IPS-NIHi7 (cell line): ENCODE measurements at regions not wholly inside any gene's neighbourhood (a gene's known extent, or its start where the extent isn't known, plus 50 kb on each side); places are given as distances from the start of the nearest gene placed in this dataset.
"Not testable (repeated sequence)": the region's sequence is repeated elsewhere in the genome, so short reads cannot be mapped to it uniquely, and the experiment has no call there.

ENCODE experiments used
- DNase-seq: peaks from one replicate; pipeline ENCODE4 v3.0.0; 2012; ENCODE audit warnings: mixed read lengths; ENCODE audit errors: extremely low spot score

- DNase-seq: no peak
Observed at GRCh38 chr15:31178705-31179104, 77.2 kb upstream of the TRPM1 start.

DNA sequence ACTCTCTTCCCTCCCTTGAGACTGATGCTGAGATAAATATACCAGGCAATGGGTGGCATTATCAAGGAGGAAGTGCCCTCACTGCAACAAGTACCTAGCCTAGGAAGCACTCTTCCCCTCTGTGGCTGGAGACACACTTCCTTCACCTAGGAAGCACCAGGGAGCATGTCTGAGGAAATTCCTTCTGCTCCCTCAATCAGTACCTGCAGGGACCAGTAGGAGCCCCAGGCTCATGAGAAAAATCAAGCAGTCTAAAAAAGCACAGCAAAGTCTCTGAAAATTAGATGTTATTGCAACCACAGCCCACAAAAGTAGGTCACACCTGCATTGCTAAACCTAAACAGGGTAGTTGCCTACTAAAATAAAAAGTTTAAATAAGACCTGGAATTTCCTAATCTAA, 78.2 kb upstream of the TRPM1 start:
- DNase-seq: peak; percentile 55

- DNase-seq: no peak
Observed at GRCh38 chr15:31193291-31193690, 91.8 kb upstream of the TRPM1 start.

GRCh38 chr15:31195871-31196270, 94.3 kb upstream of the TRPM1 start:
- DNase-seq: no peak

DNA sequence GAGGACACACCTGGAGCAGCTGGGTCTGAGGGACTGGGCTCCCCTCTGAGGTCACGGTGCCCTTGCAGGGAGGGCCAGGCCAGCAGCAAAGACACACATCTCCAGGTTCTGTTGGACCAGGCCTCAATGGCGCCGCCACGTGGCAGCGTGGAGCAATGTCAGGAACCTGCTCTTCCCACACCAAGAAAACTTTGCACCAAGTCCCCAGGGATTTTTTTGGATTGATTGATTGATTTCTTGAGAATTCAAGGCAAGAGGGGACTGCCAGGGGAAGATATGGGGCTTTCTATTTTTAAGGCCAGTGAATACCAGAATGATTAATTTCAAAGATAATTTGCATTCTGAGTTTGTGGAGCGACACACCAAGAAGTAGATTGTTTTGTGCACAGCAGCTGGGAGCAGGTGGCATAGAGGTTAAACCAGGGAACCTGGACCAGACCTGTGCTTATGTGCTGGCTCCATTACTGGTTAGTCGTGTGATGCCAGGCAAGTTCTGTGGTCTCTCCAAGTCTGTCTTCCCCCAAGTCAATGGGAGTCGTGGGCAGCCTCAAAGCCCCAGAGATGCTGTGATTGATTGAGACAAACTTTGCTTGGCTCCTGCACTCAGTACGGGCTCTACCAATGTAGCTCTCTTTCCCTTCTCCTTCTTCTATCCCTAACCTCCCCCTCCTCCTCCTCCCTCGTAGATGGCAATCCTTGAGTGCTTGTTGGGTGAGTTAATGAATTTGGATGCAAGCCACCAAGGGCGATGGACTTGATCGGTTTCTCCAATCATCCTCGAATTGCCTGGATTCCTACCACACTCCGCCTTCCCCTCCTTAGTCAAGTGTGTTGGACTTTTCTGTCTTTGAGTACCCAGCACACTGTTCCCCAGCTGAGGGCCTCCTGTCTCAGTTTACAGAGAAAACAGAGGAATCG, 96.2 kb upstream of the TRPM1 start:
- peak; percentile 85 for DNase-seq

DNA sequence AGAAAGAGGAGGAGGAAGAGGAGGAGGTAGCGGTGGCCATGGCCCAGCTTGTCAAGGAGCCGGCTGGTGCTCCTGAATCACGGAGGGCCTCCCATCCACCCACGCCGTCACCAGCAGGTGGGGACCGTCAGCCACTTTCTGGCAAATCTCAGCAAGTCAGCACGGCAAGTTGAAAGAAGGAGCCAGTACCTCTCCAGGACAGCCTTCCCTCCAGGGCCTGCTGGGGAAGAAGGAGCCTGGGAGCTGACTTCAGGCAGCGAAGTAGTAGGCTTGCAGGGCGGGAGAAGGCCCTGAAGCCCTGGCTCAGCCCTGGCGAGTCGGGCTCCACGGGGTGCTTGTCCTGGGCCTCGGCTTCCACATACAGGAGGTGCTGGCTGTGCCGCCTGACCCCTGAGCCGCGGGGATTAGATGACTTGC, 99.2 kb upstream of the TRPM1 start:
- DNase-seq: peak; percentile 83

DNA sequence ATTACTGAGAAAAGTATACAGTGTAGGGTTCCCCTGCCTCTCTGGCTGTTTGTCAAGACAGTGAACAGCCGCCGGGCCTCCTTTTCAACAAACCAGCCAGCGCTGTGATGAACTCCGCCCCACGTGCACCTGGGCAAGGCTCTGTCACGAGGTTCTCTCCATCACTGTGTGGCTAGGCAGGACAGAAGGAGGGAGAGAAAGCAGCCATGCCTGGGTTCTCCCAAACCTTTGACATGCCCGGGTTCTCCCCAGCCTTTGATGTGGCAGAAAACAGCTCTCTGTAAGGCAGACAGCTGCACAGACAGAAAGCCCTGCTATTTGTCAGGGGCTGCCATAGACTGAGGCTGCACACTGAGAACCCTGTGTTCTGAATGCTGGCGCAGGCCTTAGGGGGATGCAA, 101.4 kb upstream of the TRPM1 start:
- no peak for DNase-seq

DNA sequence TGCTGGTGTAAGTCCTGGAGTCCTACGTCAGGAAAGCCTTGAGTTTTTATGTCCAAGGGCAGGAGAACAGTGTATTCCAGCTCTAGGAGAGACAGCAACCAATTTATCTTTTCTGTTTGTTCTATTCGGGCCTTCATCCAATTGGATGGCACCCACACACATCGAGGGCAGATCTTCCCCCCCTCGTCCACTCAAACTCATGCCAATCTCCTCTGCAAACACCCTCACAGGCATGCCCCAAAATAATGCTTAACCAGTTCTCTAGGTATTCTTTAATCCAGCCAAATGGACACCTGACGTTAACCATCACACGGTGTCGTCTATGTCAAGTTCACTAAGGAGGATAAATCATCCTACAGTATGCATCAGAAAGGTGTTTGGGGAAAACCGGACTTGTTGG, 102.5 kb upstream of the TRPM1 start:
- no peak for DNase-seq

DNA sequence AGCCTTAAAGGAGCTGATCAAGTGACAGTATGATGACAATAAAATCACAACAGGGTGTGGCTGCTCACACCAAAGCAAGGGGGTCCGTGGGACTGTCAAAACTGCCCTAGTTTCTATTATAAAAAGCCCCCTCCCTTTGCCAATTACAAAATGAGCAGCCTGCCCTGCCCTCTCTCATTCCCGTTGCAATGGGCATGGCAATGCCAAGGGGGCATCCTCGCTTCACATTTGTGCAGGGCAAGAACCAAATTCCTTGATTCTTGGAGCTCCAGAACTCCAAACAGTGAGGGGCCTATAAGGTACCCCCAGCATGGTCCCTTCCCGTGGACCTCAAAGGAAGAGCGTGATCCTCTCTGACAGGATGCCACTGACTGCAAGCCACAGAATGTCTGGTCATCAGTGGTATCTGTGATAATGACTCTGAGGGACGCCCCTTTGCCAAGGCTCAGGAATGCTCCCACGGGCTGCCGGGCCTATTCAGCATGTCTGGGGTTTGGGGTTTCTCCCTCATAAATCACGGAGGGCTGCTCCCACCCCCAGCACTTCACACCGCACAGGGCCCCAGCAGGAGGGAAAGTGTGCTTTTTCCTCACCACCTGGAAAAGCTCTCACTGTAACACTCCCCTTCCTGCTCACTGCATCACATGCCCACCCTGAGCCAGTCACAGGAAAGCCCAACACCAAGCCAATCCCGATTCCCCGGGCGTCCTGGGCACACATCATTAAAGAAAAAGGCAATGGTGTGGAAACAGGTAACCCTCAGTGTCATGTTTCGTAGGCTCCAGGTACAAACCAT, 105.1 kb upstream of the TRPM1 start:
- DNase-seq: peak; percentile 7

- DNase-seq: no peak
Observed at GRCh38 chr15:31207246-31207645, 105.7 kb upstream of the TRPM1 start.

GRCh38 chr15:31207861-31208260, 106.3 kb upstream of the TRPM1 start:
- not testable (repeated sequence) for DNase-seq

- no peak for DNase-seq
Observed at GRCh38 chr15:31208817-31209216, 107.3 kb upstream of the TRPM1 start.

GRCh38 chr15:31211353-31211752, 109.8 kb upstream of the TRPM1 start:
- DNase-seq: no peak

DNA sequence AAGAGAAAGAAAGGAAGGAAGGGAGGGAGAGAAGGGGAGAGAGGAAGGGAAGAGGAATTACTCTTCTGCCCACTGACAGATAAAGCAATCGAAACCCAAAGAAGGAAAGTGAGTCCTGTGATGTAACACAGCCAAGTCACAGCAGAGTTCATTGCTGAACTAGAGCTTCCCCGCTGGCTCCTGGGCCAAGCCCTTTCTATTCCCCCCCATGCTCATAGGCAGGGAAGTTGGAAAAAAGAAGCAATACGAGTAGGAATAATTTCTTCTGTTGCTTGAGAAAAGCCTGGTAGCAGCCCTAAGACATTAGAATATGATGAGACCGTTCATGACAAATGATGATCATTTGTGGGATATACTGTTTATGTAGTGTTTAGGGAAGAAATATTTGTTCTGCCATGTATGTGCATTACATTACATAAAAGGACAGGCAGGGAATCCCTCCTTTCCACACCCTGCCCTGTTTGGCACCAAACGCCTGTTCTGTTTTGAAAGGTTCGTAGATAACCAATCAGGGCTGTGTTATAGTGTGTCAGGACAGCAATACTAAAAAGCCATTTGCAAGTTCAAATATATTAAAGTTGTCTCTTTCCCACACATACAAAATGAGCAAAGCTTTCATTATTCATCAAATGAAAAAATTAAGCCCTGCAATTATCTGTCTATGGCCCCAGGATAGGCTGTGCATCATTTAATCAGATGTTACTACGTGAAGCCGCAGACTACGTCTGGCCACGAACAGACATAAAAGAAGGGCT, 111.0 kb upstream of the TRPM1 start:
- no peak for DNase-seq

DNA sequence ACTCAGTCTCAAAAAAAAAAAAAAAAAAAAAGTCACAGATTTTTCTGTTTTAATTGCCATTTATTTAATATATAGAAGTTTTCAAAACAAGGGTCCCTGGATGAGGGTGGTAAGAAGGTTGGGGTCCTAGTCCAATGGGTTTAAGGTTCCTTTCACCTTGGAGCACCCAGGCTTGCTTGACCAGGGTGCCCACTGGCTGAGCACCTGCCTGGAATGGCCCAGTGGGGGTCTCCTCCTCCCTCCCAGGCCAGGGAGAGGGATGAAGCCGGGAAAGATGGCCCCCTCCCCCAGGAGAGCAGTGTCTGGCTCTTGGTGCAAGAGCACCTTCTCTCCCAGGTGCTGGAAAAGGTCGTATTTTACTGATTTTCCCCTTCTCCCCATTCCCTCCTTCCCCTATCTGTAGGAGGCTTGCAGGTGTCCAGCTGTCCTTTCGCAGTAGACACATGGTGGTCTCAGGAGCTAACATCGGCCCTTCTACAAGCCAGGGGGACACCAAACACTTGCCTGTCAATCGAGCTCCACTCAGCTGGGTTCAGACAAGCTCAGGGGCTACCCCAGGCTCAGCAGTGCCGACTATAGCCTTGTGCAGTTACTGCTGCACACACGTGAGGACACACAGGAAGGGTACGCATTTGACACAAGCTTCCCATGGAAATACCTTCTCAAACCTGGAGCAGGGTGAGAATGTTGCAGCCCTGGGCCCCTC, 112.3 kb upstream of the KLF13 start:
- no peak for DNase-seq

GRCh38 chr15:31214864-31215489, 111.7 kb upstream of the KLF13 start:
- DNase-seq: no peak

DNA sequence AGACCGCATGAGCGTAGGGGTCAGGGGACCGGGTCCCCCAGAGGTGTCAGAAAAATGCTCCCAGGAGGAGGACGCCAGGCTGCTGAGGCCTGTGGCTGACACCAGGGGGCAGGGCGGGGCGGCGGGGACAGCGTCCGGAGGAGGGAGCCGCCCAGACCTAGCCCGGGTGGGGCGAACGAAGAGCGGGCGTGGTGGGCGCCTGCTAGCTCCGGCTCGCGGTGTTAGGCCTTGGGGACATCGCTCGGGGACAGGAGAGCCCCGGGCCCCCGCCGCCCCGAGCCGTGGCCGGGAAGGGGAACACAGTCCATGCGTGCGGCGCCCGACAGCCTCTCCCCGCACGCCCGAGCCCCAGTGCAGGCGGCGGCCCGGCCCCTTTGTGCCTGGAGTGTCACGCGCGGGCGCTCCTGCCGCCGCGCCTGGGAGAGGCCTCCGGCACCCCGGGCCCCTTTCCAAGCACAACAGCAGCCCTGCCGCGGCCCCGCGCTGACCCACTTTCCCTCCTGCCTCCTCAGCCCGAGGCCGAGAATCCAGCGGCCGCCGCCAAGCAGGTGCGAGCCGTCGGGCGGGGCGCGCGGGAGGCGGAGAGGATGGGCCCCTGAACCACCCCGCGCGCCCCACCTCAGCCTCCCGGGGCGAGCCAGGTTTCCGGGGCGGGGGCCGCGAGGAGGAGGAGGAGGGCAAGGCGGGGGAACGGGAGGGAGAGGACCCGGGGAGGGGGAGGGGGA, 111.0 kb upstream of the KLF13 start:
- peak; percentile 89 for DNase-seq

DNA sequence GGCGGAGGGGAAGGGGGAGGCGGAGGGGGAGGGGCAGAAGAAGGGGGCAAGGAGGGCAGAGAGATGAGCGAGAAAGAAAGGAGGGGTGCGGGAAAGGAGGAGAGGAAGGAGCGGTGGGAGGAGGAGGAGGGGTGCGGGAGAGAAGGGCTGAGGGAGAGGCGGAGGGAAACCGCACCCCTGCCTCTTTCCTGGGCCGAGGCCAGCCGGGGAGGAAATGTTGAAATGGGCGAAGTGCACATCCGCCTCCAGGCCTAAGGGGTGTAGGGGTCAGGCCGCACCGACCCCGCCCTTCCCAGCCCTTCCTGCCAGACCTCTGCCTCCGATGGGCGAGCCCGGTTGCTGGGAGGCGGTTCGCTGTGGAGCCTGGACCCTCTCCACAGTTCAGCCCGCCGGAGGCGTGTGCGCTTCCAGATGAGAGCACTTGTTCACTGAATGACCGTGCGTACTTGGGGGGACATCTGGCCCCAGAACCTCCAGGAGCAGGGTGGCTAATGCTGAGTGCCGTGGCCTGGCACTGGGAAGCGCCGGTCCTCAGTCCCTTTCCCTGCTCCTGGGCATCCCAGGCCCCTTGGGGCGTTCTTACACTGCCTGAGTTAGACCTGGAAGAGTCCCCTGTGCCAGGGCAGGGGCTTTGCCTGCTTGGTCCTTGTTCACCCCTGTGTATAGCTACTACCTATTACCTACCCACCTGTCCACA, 110.3 kb upstream of the KLF13 start:
- DNase-seq: peak; percentile 75

DNA sequence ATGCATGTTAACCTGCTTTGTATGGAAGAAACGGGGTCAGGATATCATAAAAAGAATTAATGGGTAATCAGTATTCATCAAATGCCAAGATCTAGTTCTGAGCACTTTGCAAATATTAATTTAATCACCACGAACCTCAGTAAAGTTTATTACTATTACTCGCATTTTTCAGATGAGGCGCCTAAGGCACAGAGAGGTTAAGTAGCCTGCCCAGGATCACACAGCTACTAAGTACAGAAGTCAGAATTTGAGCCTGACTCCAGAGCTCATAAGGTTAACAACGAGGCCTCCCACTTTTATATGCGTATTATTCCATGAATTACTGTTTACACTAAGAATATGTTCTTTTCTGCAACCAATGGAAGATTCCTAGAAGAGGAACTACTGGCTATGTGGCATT, 109.6 kb upstream of the KLF13 start:
- no peak for DNase-seq
